ENCODE measurements at regions not wholly inside any gene's neighbourhood (a gene's known extent, or its start where the extent isn't known, plus 50 kb on each side); places are given as distances from the start of the nearest gene placed in this dataset.
A peak's percentile ranks its signal among the peaks of the same experiment; 100 is the strongest.

DNA sequence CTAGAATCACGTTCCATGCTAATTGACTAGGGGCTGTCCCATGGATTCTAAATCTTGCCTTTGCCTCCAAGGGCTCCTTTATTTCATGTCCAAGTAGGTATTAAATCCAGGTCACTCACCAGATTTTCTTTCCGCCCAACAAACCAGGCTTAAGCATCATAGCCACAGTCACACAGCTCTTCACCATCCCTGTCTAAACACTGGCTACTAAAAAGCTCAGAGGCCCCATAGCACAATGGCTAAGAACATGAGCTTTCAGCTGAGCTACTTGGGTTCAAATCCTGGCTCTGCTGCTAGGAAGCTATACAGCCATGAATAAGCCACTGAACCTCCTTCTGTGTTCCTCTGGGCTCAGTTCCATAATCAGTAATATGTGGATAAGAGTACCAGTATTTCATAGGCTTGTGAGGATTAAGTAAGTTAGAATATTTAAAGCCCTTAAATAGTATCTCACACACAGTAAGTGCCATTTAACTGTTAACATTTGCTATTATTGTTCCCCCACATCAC is 277.2 kb upstream of the GJB5 start:
- no peak overlapping the region for H3K4me3 ChIP-seq
- no peak for DNase-seq (ENCODE audit: low read depth in 1 of 2, low spot score in 1 of 2)
- no peak overlapping the region for H3K27ac ChIP-seq
- no peaks in the 10 kb centered on the region for H3K36me3 ChIP-seq
- no peaks in the 10 kb centered on the region for H3K9me3 ChIP-seq (ENCODE audit: low read depth)
- TF ChIP-seq, protein P1, sequence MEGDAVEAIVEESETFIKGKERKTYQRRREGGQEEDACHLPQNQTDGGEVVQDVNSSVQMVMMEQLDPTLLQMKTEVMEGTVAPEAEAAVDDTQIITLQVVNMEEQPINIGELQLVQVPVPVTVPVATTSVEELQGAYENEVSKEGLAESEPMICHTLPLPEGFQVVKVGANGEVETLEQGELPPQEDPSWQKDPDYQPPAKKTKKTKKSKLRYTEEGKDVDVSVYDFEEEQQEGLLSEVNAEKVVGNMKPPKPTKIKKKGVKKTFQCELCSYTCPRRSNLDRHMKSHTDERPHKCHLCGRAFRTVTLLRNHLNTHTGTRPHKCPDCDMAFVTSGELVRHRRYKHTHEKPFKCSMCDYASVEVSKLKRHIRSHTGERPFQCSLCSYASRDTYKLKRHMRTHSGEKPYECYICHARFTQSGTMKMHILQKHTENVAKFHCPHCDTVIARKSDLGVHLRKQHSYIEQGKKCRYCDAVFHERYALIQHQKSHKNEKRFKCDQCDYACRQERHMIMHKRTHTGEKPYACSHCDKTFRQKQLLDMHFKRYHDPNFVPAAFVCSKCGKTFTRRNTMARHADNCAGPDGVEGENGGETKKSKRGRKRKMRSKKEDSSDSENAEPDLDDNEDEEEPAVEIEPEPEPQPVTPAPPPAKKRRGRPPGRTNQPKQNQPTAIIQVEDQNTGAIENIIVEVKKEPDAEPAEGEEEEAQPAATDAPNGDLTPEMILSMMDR (IDR thresholded peaks at IDR 0.05; ENCODE audit: low read depth, low read length) = no peak
- no peaks in the 10 kb centered on the region for H3K4me1 ChIP-seq (ENCODE audit: low read depth)
- no peaks in the 10 kb centered on the region for H3K27me3 ChIP-seq

GRCh38 chr1:34478515-34479076 is 276.3 kb upstream of the GJB5 start:
- no peaks in the 10 kb centered on the region for H3K4me1 ChIP-seq (ENCODE audit: low read depth)
- no peaks in the 10 kb centered on the region for H3K27me3 ChIP-seq
- H3K4me3 ChIP-seq = no peak overlapping the region
- no peaks in the 10 kb centered on the region for H3K9me3 ChIP-seq (ENCODE audit: low read depth)
- peak in 1 of 2 donors; percentile 14 for DNase-seq (ENCODE audit: low read depth in 1 of 2, low spot score in 1 of 2)
- no peaks in the 10 kb centered on the region for H3K36me3 ChIP-seq
- TF ChIP-seq, protein P1 (IDR thresholded peaks at IDR 0.05; ENCODE audit: low read depth, low read length) = no peak
- no peak overlapping the region for H3K27ac ChIP-seq

DNA sequence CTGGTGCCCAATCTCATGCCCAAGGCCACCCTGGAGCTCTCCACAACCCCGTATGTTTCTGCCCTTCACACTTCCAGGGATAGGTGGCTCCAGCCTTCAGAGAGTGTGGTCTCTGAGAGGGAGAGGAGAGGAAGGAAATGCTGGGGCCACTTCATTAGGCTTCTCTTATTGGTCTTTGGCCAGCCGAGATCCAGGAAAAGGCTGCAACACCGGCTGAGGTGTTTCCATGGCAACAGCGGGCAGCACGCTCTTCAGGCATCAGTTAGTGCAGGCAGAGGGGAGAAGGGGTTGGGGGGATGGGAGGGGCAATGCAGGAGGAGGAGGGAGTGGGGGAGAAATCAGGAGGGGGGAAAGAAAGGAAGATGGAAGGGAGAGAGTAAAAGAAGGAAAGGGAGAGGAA is 275.1 kb upstream of the GJB5 start:
- Histone ChIP-seq H3K4me1 (ENCODE audit: low read depth) (no peaks in the 10 kb centered on the region), H3K27me3 (no peaks in the 10 kb centered on the region), H3K36me3 (no peaks in the 10 kb centered on the region), H3K9me3 (ENCODE audit: low read depth) (no peaks in the 10 kb centered on the region), H3K27ac (no peak overlapping the region), H3K4me3 (no peak overlapping the region)
- no peak for DNase-seq (ENCODE audit: low read depth in 1 of 2, low spot score in 1 of 2)
- TF ChIP-seq, protein P1 (IDR thresholded peaks at IDR 0.05; ENCODE audit: low read depth, low read length) = no peak

DNA sequence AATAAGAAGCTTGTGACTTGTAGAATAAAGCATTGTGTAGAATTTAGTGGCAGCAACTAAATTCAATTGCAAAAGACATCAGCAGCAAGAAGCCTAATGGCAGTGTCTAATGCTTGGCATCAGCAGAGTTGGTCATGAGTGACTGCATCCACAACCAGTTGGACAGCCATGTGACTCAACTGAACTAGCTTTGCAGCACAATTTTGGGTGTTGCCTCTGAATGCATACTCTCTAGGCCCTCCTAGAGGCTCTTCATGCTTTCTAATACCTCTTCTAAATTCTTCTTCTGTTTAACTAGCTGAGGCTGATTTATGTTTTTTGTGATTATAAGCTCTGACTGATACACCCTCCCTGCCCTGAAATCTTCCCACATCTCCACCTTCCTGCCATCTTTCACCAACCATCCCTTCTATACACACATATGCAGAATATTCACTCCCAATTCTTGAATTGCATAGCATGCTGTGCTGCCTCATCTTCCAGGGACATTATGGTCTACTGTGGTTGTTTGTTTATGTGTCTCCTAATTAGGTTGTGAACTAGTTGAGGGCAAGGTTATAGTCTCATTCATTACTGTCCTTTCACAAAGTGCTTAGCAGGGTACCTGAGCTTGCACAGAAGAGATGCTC is 266.7 kb upstream of the GJB5 start:
- TF ChIP-seq, protein P1 (IDR thresholded peaks at IDR 0.05; ENCODE audit: low read depth, low read length) = no peak
- no peak for DNase-seq (ENCODE audit: low read depth in 1 of 2, low spot score in 1 of 2)
- H3K4me3 ChIP-seq = no peak overlapping the region
- H3K4me1 ChIP-seq (ENCODE audit: low read depth) = no peaks in the 10 kb centered on the region
- H3K27me3 ChIP-seq = no peaks in the 10 kb centered on the region
- H3K9me3 ChIP-seq (ENCODE audit: low read depth) = no peaks in the 10 kb centered on the region
- no peak overlapping the region for H3K27ac ChIP-seq
- no peaks in the 10 kb centered on the region for H3K36me3 ChIP-seq

DNA sequence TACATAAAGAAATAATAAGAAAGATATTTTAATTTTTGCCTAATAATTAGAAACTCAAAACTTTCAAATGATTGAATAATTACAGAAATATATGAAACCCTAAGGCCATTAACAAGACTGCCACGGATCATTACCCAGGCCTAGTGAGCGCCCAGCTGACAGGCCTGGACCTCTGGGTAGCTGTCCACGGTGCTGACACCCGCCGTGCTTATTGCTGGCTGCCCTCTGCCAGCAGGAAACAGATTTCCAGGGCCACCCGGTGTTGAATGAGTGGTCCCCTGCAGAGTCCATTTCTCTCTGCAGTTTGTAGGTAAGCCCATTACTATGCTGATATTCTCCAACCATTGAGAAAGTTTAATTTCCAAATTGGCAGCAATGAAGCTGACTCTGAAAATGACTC is 254.4 kb upstream of the GJB5 start:
- Histone ChIP-seq H3K4me1 (ENCODE audit: low read depth) (no peaks in the 10 kb centered on the region), H3K27me3 (peaks cover 3% of the 10 kb centered on the region), H3K9me3 (ENCODE audit: low read depth) (no peaks in the 10 kb centered on the region), H3K36me3 (no peaks in the 10 kb centered on the region), H3K4me3 (no peak overlapping the region), H3K27ac (no peak overlapping the region)
- DNase-seq (ENCODE audit: low read depth in 1 of 2, low spot score in 1 of 2) = peak; percentile 2 to 81
- TF ChIP-seq, protein P1 (IDR thresholded peaks at IDR 0.05; ENCODE audit: low read depth, low read length) = no peak
